Neural crest cell (in vitro differentiated cells): ENCODE measurements at regions not wholly inside any gene's neighbourhood (a gene's known extent, or its start where the extent isn't known, plus 50 kb on each side); places are given as distances from the start of the nearest gene placed in this dataset.

Experiments used
- DNase-seq: peaks from one replicate; pipeline ENCODE4 v3.0.0; 2021; ENCODE audit warnings: low read depth, mixed read lengths, low spot score
- H3K27ac Mint-ChIP-seq: one replicate; pipeline ENCODE4 v1.8.0; 2021; ENCODE audit warnings: mild to moderate bottlenecking, mixed read lengths; ENCODE audit not compliant: unreplicated experiment
- H3K27me3 Mint-ChIP-seq: 2 replicates; pipeline ENCODE4 v1.8.0; 2021; ENCODE audit warnings: low read depth, mild to moderate bottlenecking, mixed read lengths
- H3K36me3 Mint-ChIP-seq: 2 replicates; pipeline ENCODE4 v1.8.0; 2021; ENCODE audit warnings: low read depth, mild to moderate bottlenecking, mixed read lengths
- H3K4me1 Mint-ChIP-seq: 2 replicates; pipeline ENCODE4 v1.8.0; 2021; ENCODE audit warnings: mixed read lengths
- H3K4me3 Mint-ChIP-seq: one replicate; pipeline ENCODE4 v1.8.0; 2021; ENCODE audit warnings: mild to moderate bottlenecking, mixed read lengths
- H3K9me3 Mint-ChIP-seq: 2 replicates; pipeline ENCODE4 v1.8.0; 2021; ENCODE audit warnings: mixed read lengths
- CTCF ChIP-seq: fragments of 200-600 bp; sonication (generic); conservative IDR thresholded peaks from 2 replicates; pipeline ENCODE4 v1.5.0; 2021; ENCODE audit warnings: antibody characterized with exemption, mild to moderate bottlenecking

- Mint-ChIP-seq H3K9me3 (no peaks in the 10 kb centered on the region), H3K4me1 (peaks cover 5% of the 10 kb centered on the region), H3K27ac (no peak overlapping the region), H3K27me3 (peaks cover 29% of the 10 kb centered on the region), H3K36me3 (no peaks in the 10 kb centered on the region), H3K4me3 (no peak overlapping the region)
- TF ChIP-seq CTCF: no peak
- DNase-seq: no peak
These were observed 68.6 kb upstream of the IRX4 start for GRCh38 chr5:1951165-1951816.

DNA sequence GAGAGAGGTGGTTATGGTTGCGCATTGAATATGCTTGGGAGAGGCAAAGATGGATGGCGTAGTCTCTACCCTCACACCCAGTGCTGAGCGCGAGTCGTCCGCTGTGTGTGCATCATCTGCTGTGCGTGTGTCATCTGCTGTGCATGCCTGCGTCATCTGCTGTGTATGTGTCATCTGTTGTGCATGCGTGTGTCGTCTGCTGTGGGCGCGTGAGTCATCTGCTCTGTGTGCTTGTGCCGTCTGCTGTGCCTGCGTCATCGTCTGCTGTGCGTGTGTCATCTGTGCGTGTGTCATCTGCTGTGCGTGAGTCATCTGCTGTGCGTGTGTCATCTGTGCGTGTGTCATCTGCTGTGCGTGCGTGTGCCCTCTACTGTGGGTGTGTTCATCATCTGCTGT, 68.0 kb upstream of the IRX4 start:
- Mint-ChIP-seq H3K4me1 (peaks cover 5% of the 10 kb centered on the region), H3K9me3 (no peaks in the 10 kb centered on the region), H3K27ac (no peak overlapping the region), H3K27me3 (peaks cover 34% of the 10 kb centered on the region), H3K36me3 (no peaks in the 10 kb centered on the region), H3K4me3 (no peak overlapping the region)
- TF ChIP-seq CTCF: no peak
- no peak for DNase-seq

- peaks cover 34% of the 10 kb centered on the region for H3K27me3 Mint-ChIP-seq
- peaks cover 5% of the 10 kb centered on the region for H3K4me1 Mint-ChIP-seq
- TF ChIP-seq CTCF: no peak
- H3K36me3 Mint-ChIP-seq: no peaks in the 10 kb centered on the region
- no peak overlapping the region for H3K27ac Mint-ChIP-seq
- no peak overlapping the region for H3K4me3 Mint-ChIP-seq
- no peak for DNase-seq
- H3K9me3 Mint-ChIP-seq: no peaks in the 10 kb centered on the region
These were observed 67.5 kb upstream of the IRX4 start for GRCh38 chr5:1950096-1950707.

- H3K9me3 Mint-ChIP-seq: no peaks in the 10 kb centered on the region
- H3K27me3 Mint-ChIP-seq: peaks cover 39% of the 10 kb centered on the region
- TF ChIP-seq CTCF: no peak
- no peak overlapping the region for H3K27ac Mint-ChIP-seq
- H3K36me3 Mint-ChIP-seq: no peaks in the 10 kb centered on the region
- no peak overlapping the region for H3K4me3 Mint-ChIP-seq
- DNase-seq: no peak
- H3K4me1 Mint-ChIP-seq: peaks cover 5% of the 10 kb centered on the region
These were observed 66.5 kb upstream of the IRX4 start for GRCh38 chr5:1949253-1949652.

GRCh38 chr5:1948663-1949191, 66.0 kb upstream of the IRX4 start:
- H3K4me3 Mint-ChIP-seq: no peak overlapping the region
- peaks cover 5% of the 10 kb centered on the region for H3K4me1 Mint-ChIP-seq
- H3K36me3 Mint-ChIP-seq: no peaks in the 10 kb centered on the region
- DNase-seq: no peak
- no peak for TF ChIP-seq CTCF
- H3K27ac Mint-ChIP-seq: no peak overlapping the region
- no peaks in the 10 kb centered on the region for H3K9me3 Mint-ChIP-seq
- H3K27me3 Mint-ChIP-seq: peaks cover 44% of the 10 kb centered on the region
